ENCODE measurements at regions not wholly inside any gene's neighbourhood (a gene's known extent, or its start where the extent isn't known, plus 50 kb on each side); places are given as distances from the start of the nearest gene placed in this dataset.
A peak's percentile ranks its signal among the peaks of the same experiment; 100 is the strongest.
"Not testable (repeated sequence)": the region's sequence is repeated elsewhere in the genome, so short reads cannot be mapped to it uniquely, and the experiment has no call there.

GRCh38 chr9:97248252-97248651, 59.2 kb upstream of the CCDC180 start:
- not testable (repeated sequence) for DNase-seq (ENCODE audit: low read depth in 1 of 2, low spot score in 1 of 2)

GRCh38 chr9:97243606-97244005, 63.9 kb upstream of the CCDC180 start:
- no peak for DNase-seq (ENCODE audit: low read depth in 1 of 2, low spot score in 1 of 2)

DNA sequence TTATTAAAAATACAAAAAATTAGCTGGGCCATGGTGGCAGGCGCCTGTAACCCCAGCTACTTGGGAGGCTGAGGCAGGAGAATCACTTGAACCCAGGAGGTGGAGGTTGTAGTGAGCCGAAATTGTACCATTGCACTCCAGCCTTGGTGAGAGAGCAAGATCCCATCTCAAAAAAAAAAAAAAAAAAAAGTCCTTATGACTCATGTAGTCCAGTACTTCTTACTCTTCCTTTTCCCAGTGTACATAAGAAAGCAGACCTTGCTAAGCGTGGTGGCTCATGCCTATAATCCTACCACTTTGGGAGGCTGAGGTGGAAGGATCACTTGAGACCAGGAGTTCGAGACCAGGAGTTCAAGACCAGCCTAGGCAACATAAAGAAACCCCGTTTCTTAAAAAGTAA, 66.0 kb upstream of the CCDC180 start:
- not testable (repeated sequence) for DNase-seq (ENCODE audit: low read depth in 1 of 2, low spot score in 1 of 2)

GRCh38 chr9:97237951-97238889, 69.2 kb upstream of the CCDC180 start:
- DNase-seq (ENCODE audit: low read depth in 1 of 2, low spot score in 1 of 2) = peak; percentile 53 to 56

DNA sequence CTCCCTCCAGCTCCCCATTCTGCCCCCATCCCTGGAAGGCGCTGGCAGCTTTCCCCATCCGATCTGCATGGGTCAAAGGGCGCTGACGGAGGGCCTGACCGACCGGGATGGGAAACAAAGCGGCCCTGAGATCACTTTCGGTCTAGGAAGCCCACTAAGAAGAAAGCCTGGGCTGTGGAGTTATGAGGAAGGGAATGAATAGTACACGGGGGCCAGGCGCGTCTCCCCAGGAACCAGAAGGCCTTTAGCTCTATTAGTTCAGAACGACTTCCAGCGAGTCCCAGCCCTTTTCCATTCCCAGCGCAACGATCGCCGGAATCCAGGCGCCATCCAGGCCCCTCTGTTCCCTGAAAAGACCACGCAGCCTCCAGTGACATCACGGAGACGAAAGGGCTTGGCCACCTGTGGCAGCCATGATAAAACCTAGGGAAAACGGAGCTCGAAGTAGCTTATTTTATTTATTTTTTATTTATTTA, 70.1 kb upstream of the CCDC180 start:
- DNase-seq (ENCODE audit: low read depth in 1 of 2, low spot score in 1 of 2) = no peak

- DNase-seq (ENCODE audit: low read depth in 1 of 2, low spot score in 1 of 2) = not testable (repeated sequence)
These were observed 74.5 kb upstream of the CCDC180 start for GRCh38 chr9:97233009-97233400.

GRCh38 chr9:97232060-97233008, 75.1 kb upstream of the CCDC180 start:
- DNase-seq (ENCODE audit: low read depth in 1 of 2, low spot score in 1 of 2) = not testable (repeated sequence)

- not testable (repeated sequence) for DNase-seq (ENCODE audit: low read depth in 1 of 2, low spot score in 1 of 2)
These were observed 85.1 kb upstream of the CCDC180 start for GRCh38 chr9:97222393-97222792.

- peak; percentile 17 to 28 for DNase-seq (ENCODE audit: low read depth in 1 of 2, low spot score in 1 of 2)
These were observed 85.7 kb upstream of the CCDC180 start for GRCh38 chr9:97221478-97222355.

- no peak for DNase-seq (ENCODE audit: low read depth in 1 of 2, low spot score in 1 of 2)
These were observed 86.5 kb upstream of the CCDC180 start for GRCh38 chr9:97220894-97221477.

- DNase-seq (ENCODE audit: low read depth in 1 of 2, low spot score in 1 of 2) = not testable (repeated sequence)
These were observed 87.1 kb upstream of the CCDC180 start for GRCh38 chr9:97220396-97220795.

DNA sequence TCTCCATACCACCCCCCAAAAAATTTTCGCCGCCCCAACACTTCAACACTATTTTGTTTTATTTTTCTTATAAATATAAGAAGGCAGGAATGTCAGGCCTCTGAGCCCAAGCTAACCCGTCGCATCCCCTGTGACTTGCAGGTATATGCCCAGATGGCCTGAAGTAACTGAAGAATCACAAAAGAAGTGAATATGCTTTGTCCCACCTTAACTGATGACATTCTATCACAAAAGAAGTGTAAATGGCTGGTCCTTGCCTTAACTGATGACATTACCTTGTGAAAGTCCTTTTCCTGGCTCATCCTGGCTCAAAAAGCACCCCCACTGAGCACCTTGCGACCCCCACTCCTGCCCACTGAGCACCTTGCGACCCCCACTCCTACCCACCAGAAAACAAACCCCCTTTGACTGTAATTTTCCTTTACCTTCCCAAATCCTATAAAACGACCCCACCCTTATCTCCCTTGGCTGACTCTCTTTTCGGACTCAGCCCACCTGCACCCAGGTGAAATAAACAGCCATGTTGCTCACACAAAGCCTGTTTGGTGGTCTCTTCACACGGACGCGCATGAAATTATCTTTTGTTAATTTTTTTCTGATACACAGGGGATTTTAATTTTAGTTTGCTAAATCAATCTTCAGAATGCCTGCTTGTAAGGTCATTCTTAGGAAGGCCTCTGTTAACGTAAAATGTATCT, 87.9 kb upstream of the CCDC180 start:
- not testable (repeated sequence) for DNase-seq (ENCODE audit: low read depth in 1 of 2, low spot score in 1 of 2)

- not testable (repeated sequence) for DNase-seq (ENCODE audit: low read depth in 1 of 2, low spot score in 1 of 2)
These were observed 92.3 kb upstream of the CCDC180 start for GRCh38 chr9:97215127-97215526.

DNA sequence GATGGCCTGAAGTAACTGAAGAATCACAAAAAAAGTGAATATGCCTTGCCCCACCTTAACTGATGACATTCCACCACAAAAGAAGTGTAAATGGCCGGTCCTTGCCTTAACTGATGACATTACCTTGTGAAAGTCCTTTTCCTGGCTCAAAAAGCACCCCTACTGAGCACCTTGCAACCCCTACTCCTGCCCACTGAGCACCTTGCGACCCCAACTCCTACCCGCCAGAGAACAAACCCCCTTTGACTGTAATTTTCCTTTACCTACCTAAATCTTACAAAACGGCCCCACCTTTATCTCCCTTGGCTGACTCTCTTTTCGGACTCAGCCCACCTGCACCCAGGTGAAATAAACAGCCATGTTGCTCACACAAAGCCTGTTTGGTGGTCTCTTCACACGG, 92.9 kb upstream of the CCDC180 start:
- not testable (repeated sequence) for DNase-seq (ENCODE audit: low read depth in 1 of 2, low spot score in 1 of 2)

GRCh38 chr9:97199683-97200082, 107.8 kb upstream of the CCDC180 start:
- not testable (repeated sequence) for DNase-seq (ENCODE audit: low read depth in 1 of 2, low spot score in 1 of 2)

GRCh38 chr9:97193767-97194166, 113.7 kb upstream of the CCDC180 start:
- not testable (repeated sequence) for DNase-seq (ENCODE audit: low read depth in 1 of 2, low spot score in 1 of 2)

- no peak for DNase-seq (ENCODE audit: low read depth in 1 of 2, low spot score in 1 of 2)
These were observed 118.9 kb upstream of the CCDC180 start for GRCh38 chr9:97188545-97188944.

- not testable (repeated sequence) for DNase-seq (ENCODE audit: low read depth in 1 of 2, low spot score in 1 of 2)
These were observed 119.8 kb upstream of the CCDC180 start for GRCh38 chr9:97187706-97188105.

DNA sequence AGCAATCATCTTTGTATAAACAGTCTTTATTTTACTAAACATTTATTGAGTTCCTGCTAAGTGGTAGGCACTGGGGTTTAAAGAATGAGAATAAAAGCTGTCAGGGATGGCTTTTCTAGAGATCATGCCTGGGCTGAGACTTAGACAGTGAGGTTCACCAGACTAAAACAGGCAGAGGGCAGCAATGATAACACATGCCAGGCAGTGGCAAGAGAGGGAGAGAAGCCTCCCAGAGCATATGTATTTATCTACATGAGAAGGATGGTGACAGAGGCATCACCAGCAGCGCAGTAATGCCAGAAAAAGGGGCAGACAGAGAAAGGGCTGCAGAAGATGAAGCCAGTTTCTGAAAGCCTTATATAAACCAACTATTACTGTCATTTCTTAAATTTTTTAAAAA, 121.0 kb upstream of the CCDC180 start:
- no peak for DNase-seq (ENCODE audit: low read depth in 1 of 2, low spot score in 1 of 2)

All from activated T-helper 1 cell treated with anti-CD3 and anti-CD28 coated beads, Interleukin-2, amount 50 U/mL, for 16 hours (primary cell).